Cardiac muscle cell (in vitro differentiated cells and primary cell): ENCODE measurements at regions not wholly inside any gene's neighbourhood (a gene's known extent, or its start where the extent isn't known, plus 50 kb on each side); places are given as distances from the start of the nearest gene placed in this dataset.

ENCODE experiments used
- DNase-seq, 2 donors: peaks; one replicate each; pipeline versions ENCODE4 v3.0.0 to v3.0.0-alpha.2; 2010 to 2017; ENCODE audit warnings: low read depth in 1 of 2, low spot score in 1 of 2
- H3K27ac ChIP-seq: fragments of 200-600 bp; sonication (generic); 2 replicates; pipeline ENCODE4 v1.5.1; 2016
- H3K27me3 ChIP-seq: fragments of 200-600 bp; sonication (generic); 2 replicates; pipeline ENCODE4 v1.6.0; 2016; ENCODE audit warnings: control low read depth
- H3K36me3 ChIP-seq: fragments of 200-600 bp; sonication (generic); 2 replicates; pipeline ENCODE4 v1.5.1; 2016; ENCODE audit warnings: control low read depth
- H3K4me1 ChIP-seq: fragments of 200-600 bp; sonication (generic); 2 replicates; pipeline ENCODE4 v1.8.1; 2017; ENCODE audit warnings: low read depth, mild to moderate bottlenecking, mixed run types
- H3K4me3 ChIP-seq: fragments of 200-600 bp; sonication (generic); 2 replicates; pipeline ENCODE4 v1.5.1; 2016; ENCODE audit warnings: mild to moderate bottlenecking
- H3K9me3 ChIP-seq: fragments of 200-600 bp; sonication (generic); 2 replicates; pipeline ENCODE4 v1.5.1; 2017; ENCODE audit warnings: low read depth, mild to moderate bottlenecking, control low read depth
- CTCF ChIP-seq: IDR thresholded peaks from 2 replicates; pipeline ENCODE4 v1.5.1; 2012; ENCODE audit warnings: low read depth, mild to moderate bottlenecking, low read length

GRCh38 chr18:73047688-73048087, 179.9 kb upstream of the NETO1 start:
- Histone ChIP-seq H3K4me3 (no peak overlapping the region), H3K4me1 (peaks cover 5% of the 10 kb centered on the region), H3K27me3 (no peaks in the 10 kb centered on the region), H3K9me3 (no peaks in the 10 kb centered on the region), H3K36me3 (no peaks in the 10 kb centered on the region), H3K27ac (no peak overlapping the region)
- DNase-seq: no peak
- TF ChIP-seq CTCF: no peak

- Histone ChIP-seq H3K4me1 (peaks cover 15% of the 10 kb centered on the region), H3K9me3 (no peaks in the 10 kb centered on the region), H3K4me3 (no peak overlapping the region), H3K36me3 (no peaks in the 10 kb centered on the region), H3K27me3 (no peaks in the 10 kb centered on the region), H3K27ac (no peak overlapping the region)
- no peak for TF ChIP-seq CTCF
- DNase-seq: no peak
These were observed 177.2 kb upstream of the NETO1 start for GRCh38 chr18:73045037-73045436.

- no peak overlapping the region for H3K27ac ChIP-seq
- no peaks in the 10 kb centered on the region for H3K36me3 ChIP-seq
- peaks cover 15% of the 10 kb centered on the region for H3K4me1 ChIP-seq
- H3K4me3 ChIP-seq: no peak overlapping the region
- no peaks in the 10 kb centered on the region for H3K27me3 ChIP-seq
- H3K9me3 ChIP-seq: no peaks in the 10 kb centered on the region
- DNase-seq: no peak
- TF ChIP-seq CTCF: no peak
These were observed 175.8 kb upstream of the NETO1 start for GRCh38 chr18:73043611-73044010.

- Histone ChIP-seq H3K36me3 (no peaks in the 10 kb centered on the region), H3K4me3 (no peak overlapping the region), H3K4me1 (peaks cover 15% of the 10 kb centered on the region), H3K27me3 (no peaks in the 10 kb centered on the region), H3K27ac (no peak overlapping the region), H3K9me3 (no peaks in the 10 kb centered on the region)
- TF ChIP-seq CTCF: no peak
- peak in 1 of 2 donors; percentile 11 for DNase-seq
These were observed 175.4 kb upstream of the NETO1 start for GRCh38 chr18:73043211-73043610.

- no peak for TF ChIP-seq CTCF
- no peak for DNase-seq
- H3K4me1 ChIP-seq: peaks cover 15% of the 10 kb centered on the region
- H3K27me3 ChIP-seq: no peaks in the 10 kb centered on the region
- no peaks in the 10 kb centered on the region for H3K36me3 ChIP-seq
- H3K27ac ChIP-seq: no peak overlapping the region
- H3K9me3 ChIP-seq: no peaks in the 10 kb centered on the region
- H3K4me3 ChIP-seq: no peak overlapping the region
These were observed 172.5 kb upstream of the NETO1 start for GRCh38 chr18:73040247-73040646.

GRCh38 chr18:73038336-73038735, 170.5 kb upstream of the NETO1 start:
- no peak for DNase-seq
- Histone ChIP-seq H3K4me1 (peaks cover 15% of the 10 kb centered on the region), H3K36me3 (no peaks in the 10 kb centered on the region), H3K9me3 (no peaks in the 10 kb centered on the region), H3K27ac (no peak overlapping the region), H3K4me3 (no peak overlapping the region), H3K27me3 (no peaks in the 10 kb centered on the region)
- no peak for TF ChIP-seq CTCF
